Fibroblast of the aortic adventitia (primary cell): ENCODE measurements at regions not wholly inside any gene's neighbourhood (a gene's known extent, or its start where the extent isn't known, plus 50 kb on each side); places are given as distances from the start of the nearest gene placed in this dataset.

Source experiments
- DNase-seq: peaks from one replicate; pipeline ENCODE4 v3.0.0-alpha.2; 2010; ENCODE audit warnings: low read depth
- H3K4me3 ChIP-seq: 2 replicates; pipeline ENCODE4 v1.5.1; 2011; ENCODE audit warnings: low read depth, mild to moderate bottlenecking, control low read depth, low read length, moderate library complexity
- TF ChIP-seq, protein P1 (sequence below): IDR thresholded peaks from 2 replicates; pipeline ENCODE4 v1.5.1; 2011; ENCODE audit warnings: mild to moderate bottlenecking, low read length, control low read depth, inconsistent platforms; ENCODE audit not compliant: insufficient read depth

DNA sequence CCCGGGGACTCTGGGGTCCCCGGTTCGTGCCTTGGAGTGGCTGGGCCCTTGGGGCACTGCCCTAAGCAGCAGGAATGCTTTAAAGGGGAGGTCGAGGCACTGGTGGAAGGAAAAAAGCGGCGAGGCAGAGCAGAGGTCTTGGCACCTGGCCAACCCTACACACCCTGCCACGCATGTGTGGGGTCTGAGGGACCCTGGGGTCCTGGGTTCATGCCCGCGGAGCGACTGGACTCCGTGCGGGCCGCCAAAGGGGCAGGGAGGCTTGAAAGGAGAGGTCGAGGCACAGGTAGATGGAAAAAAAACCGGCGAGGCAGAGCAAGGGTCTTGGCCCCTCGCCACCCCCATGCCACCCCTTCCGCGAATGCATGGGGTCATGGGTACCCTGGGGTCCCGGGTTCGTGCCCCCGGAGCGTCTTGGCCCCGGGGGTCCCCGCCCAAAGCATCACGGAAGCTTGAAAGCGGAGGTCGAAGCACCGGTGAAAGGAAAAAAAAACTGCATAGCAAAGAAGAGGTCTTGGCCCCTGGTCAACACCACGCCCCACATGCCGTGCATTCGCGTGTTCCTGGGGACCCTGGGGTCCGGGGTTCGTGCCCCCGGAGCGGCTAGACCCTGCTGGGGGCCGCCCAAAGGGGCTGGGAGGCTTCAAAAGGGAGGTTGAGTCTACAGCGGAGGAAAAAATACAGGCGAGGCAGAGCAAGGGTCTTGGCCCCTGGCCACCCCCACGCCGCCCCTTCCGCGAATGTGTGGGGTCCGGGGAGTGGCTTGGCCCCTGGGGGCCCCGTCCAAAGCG, 312.9 kb downstream of the ALG10 start:
- H3K4me3 ChIP-seq = no peak overlapping the region
- no peak for DNase-seq
- TF ChIP-seq, protein P1, sequence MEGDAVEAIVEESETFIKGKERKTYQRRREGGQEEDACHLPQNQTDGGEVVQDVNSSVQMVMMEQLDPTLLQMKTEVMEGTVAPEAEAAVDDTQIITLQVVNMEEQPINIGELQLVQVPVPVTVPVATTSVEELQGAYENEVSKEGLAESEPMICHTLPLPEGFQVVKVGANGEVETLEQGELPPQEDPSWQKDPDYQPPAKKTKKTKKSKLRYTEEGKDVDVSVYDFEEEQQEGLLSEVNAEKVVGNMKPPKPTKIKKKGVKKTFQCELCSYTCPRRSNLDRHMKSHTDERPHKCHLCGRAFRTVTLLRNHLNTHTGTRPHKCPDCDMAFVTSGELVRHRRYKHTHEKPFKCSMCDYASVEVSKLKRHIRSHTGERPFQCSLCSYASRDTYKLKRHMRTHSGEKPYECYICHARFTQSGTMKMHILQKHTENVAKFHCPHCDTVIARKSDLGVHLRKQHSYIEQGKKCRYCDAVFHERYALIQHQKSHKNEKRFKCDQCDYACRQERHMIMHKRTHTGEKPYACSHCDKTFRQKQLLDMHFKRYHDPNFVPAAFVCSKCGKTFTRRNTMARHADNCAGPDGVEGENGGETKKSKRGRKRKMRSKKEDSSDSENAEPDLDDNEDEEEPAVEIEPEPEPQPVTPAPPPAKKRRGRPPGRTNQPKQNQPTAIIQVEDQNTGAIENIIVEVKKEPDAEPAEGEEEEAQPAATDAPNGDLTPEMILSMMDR = no peak

DNA sequence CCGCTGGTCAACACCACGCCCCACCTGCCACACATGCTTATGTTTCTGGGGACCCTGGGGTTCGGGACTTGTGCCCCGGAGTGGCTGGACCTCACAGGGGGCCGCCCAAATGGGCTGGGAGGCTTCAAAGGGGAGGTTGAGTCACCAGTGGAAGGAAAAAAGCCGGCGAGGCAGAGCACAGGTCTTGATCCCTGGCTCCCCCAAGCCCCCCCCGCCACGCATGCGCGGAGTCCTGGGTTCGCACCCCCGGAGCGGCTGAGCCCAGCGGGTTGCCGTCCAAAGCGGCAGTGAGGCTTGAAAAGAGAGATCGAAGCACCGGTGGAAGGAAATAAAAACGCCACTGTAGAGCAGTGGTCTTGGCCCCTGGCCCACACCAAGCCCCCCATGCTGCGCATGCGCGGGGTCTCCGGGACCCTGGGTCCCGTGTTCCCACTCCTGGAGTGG, 313.5 kb downstream of the ALG10 start:
- DNase-seq = no peak

DNA sequence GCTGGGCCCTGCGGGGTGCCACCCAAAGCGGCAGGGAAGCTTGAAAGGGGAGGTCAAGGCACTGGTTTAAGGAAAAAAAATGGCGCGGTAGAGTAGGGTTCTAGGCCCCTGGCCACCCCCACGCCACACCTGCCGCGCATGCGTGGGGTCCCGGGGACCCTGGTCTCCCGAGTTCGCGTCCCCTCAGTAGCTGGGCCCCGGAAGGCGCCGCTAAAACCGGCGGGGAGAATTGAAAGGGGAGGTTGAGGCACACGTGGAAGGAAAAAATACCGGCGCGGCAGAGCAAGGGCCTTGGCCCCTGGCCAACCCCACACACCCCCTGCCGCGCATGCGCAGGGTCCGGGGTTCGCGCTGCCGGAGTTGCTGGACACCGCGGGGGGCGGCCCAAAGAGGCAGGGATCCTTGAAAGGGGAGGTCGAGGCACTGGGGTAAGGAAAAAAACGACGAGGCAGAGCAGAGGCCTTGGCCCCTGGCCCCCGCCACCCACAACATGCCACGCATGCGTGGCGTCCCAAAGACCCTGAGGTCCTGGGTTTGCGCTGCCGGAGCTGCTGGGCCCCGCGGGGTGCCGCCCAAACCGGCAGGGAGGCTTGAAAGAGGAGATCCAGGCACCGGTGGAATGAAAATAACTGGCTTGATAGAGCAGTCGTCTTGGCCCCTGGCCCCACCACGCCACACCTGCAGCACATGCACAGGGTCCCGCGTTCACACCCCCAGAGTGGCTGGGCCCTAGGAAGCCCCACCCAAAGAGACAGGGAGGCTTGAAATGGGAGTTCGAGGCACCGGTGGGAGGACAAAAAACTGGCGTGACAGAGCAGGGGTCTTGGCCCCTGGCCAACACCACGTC, 314.5 kb downstream of the ALG10 start:
- no peak for DNase-seq
- H3K4me3 ChIP-seq = no peak overlapping the region
- TF ChIP-seq, protein P1 = no peak

More for the DNA sequence above, 313.5 kb downstream of the ALG10 start:
- TF ChIP-seq, protein P1 = no peak
- H3K4me3 ChIP-seq = no peak overlapping the region

DNA sequence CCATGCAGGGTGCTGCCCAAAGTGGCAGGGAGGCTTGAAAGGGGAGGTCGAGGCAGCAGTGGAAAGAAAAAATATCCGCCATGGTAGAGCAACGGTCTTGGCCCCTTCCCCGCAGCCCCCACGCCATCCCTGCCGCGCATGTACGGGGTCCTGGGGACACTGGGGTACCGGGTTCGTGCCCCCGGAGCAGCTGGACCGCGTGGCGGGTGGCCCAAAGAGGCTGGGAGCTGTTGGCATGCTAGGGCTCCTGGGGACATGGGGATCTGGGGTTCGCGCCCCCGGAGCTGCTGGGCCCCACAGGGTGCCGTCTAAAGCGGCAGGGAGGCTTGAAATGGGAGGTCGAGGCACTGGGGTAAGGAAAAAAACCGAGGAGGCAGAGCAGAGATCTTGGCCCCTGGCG, 316.5 kb downstream of the ALG10 start:
- no peak overlapping the region for H3K4me3 ChIP-seq
- DNase-seq = no peak
- TF ChIP-seq, protein P1 = no peak

DNA sequence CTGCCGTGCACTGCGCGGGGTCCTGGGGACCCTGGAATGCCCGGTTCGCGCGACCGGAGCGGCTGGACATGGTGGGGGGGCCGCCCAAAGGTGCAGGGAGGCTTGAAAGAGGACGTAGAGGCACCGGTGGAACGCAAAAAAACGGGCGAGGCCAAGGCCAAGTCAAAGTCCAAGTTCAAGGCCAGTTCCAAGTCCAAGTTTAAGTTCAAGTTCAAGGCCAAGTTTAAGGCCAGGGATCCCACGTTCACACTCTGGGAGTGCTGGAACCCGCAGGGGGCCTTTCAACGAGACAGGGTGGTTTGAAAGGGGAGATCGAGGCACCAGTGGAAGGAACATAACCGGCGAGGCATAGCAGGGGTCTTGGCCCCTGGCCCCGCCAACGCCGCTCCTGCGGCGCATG, 317.6 kb downstream of the ALG10 start:
- DNase-seq = no peak
- no peak overlapping the region for H3K4me3 ChIP-seq
- TF ChIP-seq, protein P1 = no peak

DNA sequence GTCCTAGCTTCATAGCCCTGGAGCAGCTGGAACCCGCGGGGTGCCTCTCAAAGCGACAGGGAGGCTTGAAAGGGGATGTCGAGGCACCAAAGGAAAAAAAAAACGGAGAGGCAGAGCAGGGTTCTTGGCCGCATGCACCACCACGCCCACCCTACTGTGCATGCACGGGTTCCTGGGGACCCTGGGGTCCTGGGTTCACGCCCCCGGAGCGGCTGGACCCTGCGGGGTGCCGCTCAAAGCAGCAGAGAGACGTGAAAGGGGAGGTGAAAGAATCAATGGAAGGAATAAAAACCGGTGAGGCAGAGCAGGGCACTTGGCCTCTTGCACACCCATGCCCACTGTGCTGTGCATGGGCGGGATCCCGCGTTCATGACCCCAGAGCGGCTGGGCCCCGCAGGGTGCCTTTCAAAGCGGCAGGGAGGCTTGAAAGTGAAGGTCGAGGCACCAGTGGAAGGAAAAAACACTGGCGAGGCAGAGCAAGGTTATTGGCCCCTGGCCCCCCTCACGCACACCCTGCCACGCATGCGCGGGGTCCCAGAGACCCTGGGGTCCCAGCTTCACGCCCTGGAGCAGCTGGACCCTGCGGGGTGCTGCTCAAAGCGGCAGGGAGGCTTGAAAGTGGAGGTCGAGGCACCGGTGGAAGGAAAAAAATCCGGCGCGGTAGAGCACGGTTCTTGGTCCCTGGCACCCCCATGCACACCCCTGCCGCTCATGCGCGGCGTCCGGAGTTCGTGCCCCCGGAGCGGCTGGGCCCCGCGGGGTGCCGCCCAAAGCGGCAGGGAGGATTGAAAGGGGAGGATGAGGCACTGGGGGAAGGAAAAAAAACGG, 318.5 kb downstream of the ALG10 start:
- no peak overlapping the region for H3K4me3 ChIP-seq
- TF ChIP-seq, protein P1 = no peak
- no peak for DNase-seq
